Endodermal cell (in vitro differentiated cells): ENCODE measurements at regions not wholly inside any gene's neighbourhood (a gene's known extent, or its start where the extent isn't known, plus 50 kb on each side); places are given as distances from the start of the nearest gene placed in this dataset.

Experiments used
- DNase-seq: peaks from one replicate; pipeline ENCODE4 v3.0.0-alpha.2; 2017
- H3K27ac ChIP-seq: 2 replicates; pipeline ENCODE4 v1.5.1; 2013; ENCODE audit warnings: mild to moderate bottlenecking, low read depth, low read length, moderate library complexity
- H3K27me3 ChIP-seq: 2 replicates; pipeline ENCODE4 v1.6.1; 2013; ENCODE audit warnings: mild to moderate bottlenecking, low read length, moderate library complexity; ENCODE audit not compliant: insufficient read depth, control insufficient read depth, poor library complexity, severe bottlenecking
- H3K36me3 ChIP-seq: 2 replicates; pipeline ENCODE4 v1.7.0; 2013; ENCODE audit warnings: mild to moderate bottlenecking, low read length, moderate library complexity; ENCODE audit not compliant: control insufficient read depth, insufficient read depth
- H3K4me1 ChIP-seq: one replicate; pipeline ENCODE4 v1.7.0; 2013; ENCODE audit warnings: low read length; ENCODE audit not compliant: control insufficient read depth, insufficient read depth
- H3K4me3 ChIP-seq: 2 replicates; pipeline ENCODE4 v1.5.1; 2013; ENCODE audit warnings: mild to moderate bottlenecking, low read length, moderate library complexity
- H3K9ac ChIP-seq: 2 replicates; pipeline ENCODE4 v1.6.1; 2013; ENCODE audit warnings: mild to moderate bottlenecking, low read length, moderate library complexity; ENCODE audit not compliant: poor library complexity, severe bottlenecking; ENCODE audit errors: extremely low read depth
- H3K9me3 ChIP-seq: 2 replicates; pipeline ENCODE4 v1.6.1; 2013; ENCODE audit warnings: mild to moderate bottlenecking, low read length, moderate library complexity; ENCODE audit not compliant: control insufficient read depth
- H3K27ac Mint-ChIP-seq: 2 replicates; pipeline ENCODE4 v1.8.0; 2020; ENCODE audit warnings: mixed read lengths
- H3K27me3 Mint-ChIP-seq: 2 replicates; pipeline ENCODE4 v1.8.0; 2021; ENCODE audit warnings: mild to moderate bottlenecking, mixed read lengths; ENCODE audit not compliant: insufficient read depth
- H3K36me3 Mint-ChIP-seq: 2 replicates; pipeline ENCODE4 v1.8.0; 2020; ENCODE audit warnings: low read depth, mixed read lengths
- H3K4me1 Mint-ChIP-seq: 2 replicates; pipeline ENCODE4 v1.8.0; 2020; ENCODE audit warnings: mixed read lengths
- H3K4me3 Mint-ChIP-seq: 2 replicates; pipeline ENCODE4 v1.8.0; 2020; ENCODE audit warnings: mild to moderate bottlenecking, moderate library complexity, mixed read lengths
- H3K9me3 Mint-ChIP-seq: 2 replicates; pipeline ENCODE4 v1.8.0; 2020; ENCODE audit warnings: mild to moderate bottlenecking, mixed read lengths
- WGBS, 2 experiments: methylation state at CpG; one replicate each; pipeline versions ENCODE4 v1.1.5 to v1.1.7; 2013; ENCODE audit warnings: missing lambda C conversion rate in 2 of 2, mixed read lengths in 1 of 2; ENCODE audit not compliant: insufficient coverage in 1 of 2, insufficient read length in 1 of 2; 5-methylcytosine and 5-hydroxymethylcytosine counted together
- TF ChIP-seq, protein P1 (sequence below): fragments of 200-600 bp; sonication (generic); conservative IDR thresholded peaks from 2 replicates; pipeline ENCODE4 v1.5.0; 2021; ENCODE audit warnings: antibody characterized with exemption, mild to moderate bottlenecking

- H3K36me3 Mint-ChIP-seq, result no peaks in the 10 kb centered on the region
- no peaks in the 10 kb centered on the region for H3K9me3 Mint-ChIP-seq
- H3K9me3 ChIP-seq, result no peaks in the 10 kb centered on the region
- no peaks in the 10 kb centered on the region for H3K36me3 ChIP-seq
- no peak overlapping the region for H3K4me3 ChIP-seq
- no peak overlapping the region for H3K27ac Mint-ChIP-seq
- no peaks in the 10 kb centered on the region for H3K4me1 ChIP-seq
- H3K27me3 ChIP-seq, result no peaks in the 10 kb centered on the region
- H3K9ac ChIP-seq, result no peak overlapping the region
- 83 to 92% methylated on average over 3 to 4 of the region's 4 CpGs for WGBS, 2 experiments
- H3K27me3 Mint-ChIP-seq, result no peaks in the 10 kb centered on the region
- no peak overlapping the region for H3K4me3 Mint-ChIP-seq
- DNase-seq, result peak; percentile 30
- TF ChIP-seq, protein P1, sequence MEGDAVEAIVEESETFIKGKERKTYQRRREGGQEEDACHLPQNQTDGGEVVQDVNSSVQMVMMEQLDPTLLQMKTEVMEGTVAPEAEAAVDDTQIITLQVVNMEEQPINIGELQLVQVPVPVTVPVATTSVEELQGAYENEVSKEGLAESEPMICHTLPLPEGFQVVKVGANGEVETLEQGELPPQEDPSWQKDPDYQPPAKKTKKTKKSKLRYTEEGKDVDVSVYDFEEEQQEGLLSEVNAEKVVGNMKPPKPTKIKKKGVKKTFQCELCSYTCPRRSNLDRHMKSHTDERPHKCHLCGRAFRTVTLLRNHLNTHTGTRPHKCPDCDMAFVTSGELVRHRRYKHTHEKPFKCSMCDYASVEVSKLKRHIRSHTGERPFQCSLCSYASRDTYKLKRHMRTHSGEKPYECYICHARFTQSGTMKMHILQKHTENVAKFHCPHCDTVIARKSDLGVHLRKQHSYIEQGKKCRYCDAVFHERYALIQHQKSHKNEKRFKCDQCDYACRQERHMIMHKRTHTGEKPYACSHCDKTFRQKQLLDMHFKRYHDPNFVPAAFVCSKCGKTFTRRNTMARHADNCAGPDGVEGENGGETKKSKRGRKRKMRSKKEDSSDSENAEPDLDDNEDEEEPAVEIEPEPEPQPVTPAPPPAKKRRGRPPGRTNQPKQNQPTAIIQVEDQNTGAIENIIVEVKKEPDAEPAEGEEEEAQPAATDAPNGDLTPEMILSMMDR, result no peak
- no peak overlapping the region for H3K27ac ChIP-seq
- peaks cover 12% of the 10 kb centered on the region for H3K4me1 Mint-ChIP-seq
These were observed 378.9 kb downstream of the RPS24 start for GRCh38 chr10:78412605-78413004.

GRCh38 chr10:78413076-78414055 is 379.7 kb downstream of the RPS24 start:
- H3K27me3 ChIP-seq, result no peaks in the 10 kb centered on the region
- H3K36me3 Mint-ChIP-seq, result no peaks in the 10 kb centered on the region
- H3K9me3 ChIP-seq, result no peaks in the 10 kb centered on the region
- no peaks in the 10 kb centered on the region for H3K9me3 Mint-ChIP-seq
- peak; percentile 43 for DNase-seq
- no peaks in the 10 kb centered on the region for H3K4me1 ChIP-seq
- H3K36me3 ChIP-seq, result no peaks in the 10 kb centered on the region
- H3K27ac Mint-ChIP-seq, result no peak overlapping the region
- TF ChIP-seq, protein P1, result no peak
- H3K9ac ChIP-seq, result no peak overlapping the region
- peaks cover 7% of the 10 kb centered on the region for H3K4me1 Mint-ChIP-seq
- 93 to 98% methylated on average over 6 to 12 of the region's 12 CpGs for WGBS, 2 experiments
- no peak overlapping the region for H3K27ac ChIP-seq
- H3K4me3 ChIP-seq, result no peak overlapping the region
- H3K27me3 Mint-ChIP-seq, result no peaks in the 10 kb centered on the region
- H3K4me3 Mint-ChIP-seq, result no peak overlapping the region

DNA sequence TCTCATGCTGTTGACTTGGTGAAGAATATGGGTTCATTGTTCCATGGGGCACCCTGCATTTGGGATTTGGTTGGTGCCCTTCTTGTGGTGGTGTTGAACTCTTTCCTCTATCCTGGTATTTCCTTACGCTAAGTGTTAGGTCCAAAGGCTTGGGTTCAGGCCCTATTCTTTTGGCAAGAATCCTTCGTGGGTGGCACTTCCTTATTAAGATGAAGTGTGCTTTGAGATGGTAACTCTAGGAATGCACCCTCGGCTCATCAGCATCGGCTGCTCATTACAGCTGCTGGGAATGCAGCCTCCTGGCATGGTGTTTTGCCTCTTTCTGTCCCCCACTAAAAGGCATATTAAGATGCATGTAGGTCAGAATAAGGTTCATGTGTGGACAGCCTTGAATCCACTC is 380.7 kb downstream of the RPS24 start:
- TF ChIP-seq, protein P1, result no peak
- Histone ChIP-seq H3K27me3 (no peaks in the 10 kb centered on the region), H3K27ac (no peak overlapping the region), H3K9ac (no peak overlapping the region), H3K4me3 (no peak overlapping the region), H3K4me1 (no peaks in the 10 kb centered on the region), H3K9me3 (no peaks in the 10 kb centered on the region), H3K36me3 (no peaks in the 10 kb centered on the region)
- peak; percentile 35 for DNase-seq
- no peak overlapping the region for H3K4me3 Mint-ChIP-seq
- peaks cover 4% of the 10 kb centered on the region for H3K4me1 Mint-ChIP-seq
- no peaks in the 10 kb centered on the region for H3K36me3 Mint-ChIP-seq
- WGBS, 2 experiments, result 70 to 74% methylated on average over 2 to 4 of the region's 4 CpGs
- H3K27me3 Mint-ChIP-seq, result no peaks in the 10 kb centered on the region
- H3K9me3 Mint-ChIP-seq, result no peaks in the 10 kb centered on the region
- no peak overlapping the region for H3K27ac Mint-ChIP-seq
